Ectodermal cell (in vitro differentiated cells): ENCODE measurements at regions not wholly inside any gene's neighbourhood (a gene's known extent, or its start where the extent isn't known, plus 50 kb on each side); places are given as distances from the start of the nearest gene placed in this dataset.

Experiments
- H3K27ac ChIP-seq: 2 replicates; pipeline ENCODE4 v1.7.0; 2013; ENCODE audit warnings: mild to moderate bottlenecking, low read depth, low read length; ENCODE audit not compliant: insufficient read depth, poor library complexity, severe bottlenecking
- H3K27me3 ChIP-seq: 2 replicates; pipeline ENCODE4 v1.7.0; 2013; ENCODE audit warnings: mild to moderate bottlenecking, low read length; ENCODE audit not compliant: insufficient read depth, control insufficient read depth, poor library complexity, severe bottlenecking
- H3K36me3 ChIP-seq: one replicate; pipeline ENCODE4 v1.7.0; 2013; ENCODE audit warnings: low read length; ENCODE audit not compliant: control insufficient read depth, insufficient read depth
- H3K4me1 ChIP-seq: one replicate; pipeline ENCODE4 v1.7.0; 2013; ENCODE audit warnings: low read length; ENCODE audit not compliant: control insufficient read depth, insufficient read depth
- H3K4me3 ChIP-seq: 2 replicates; pipeline ENCODE4 v1.7.0; 2013; ENCODE audit warnings: low read depth, low read length, control low read depth; ENCODE audit not compliant: insufficient read depth
- H3K9me3 ChIP-seq: 2 replicates; pipeline ENCODE4 v1.7.0; 2013; ENCODE audit warnings: mild to moderate bottlenecking, low read length, moderate library complexity; ENCODE audit not compliant: control insufficient read depth
- WGBS, 2 experiments: methylation state at CpG; one replicate each; pipeline ENCODE4 v1.1.7; 2013; ENCODE audit warnings: missing lambda C conversion rate in 2 of 2; 5-methylcytosine and 5-hydroxymethylcytosine counted together

DNA sequence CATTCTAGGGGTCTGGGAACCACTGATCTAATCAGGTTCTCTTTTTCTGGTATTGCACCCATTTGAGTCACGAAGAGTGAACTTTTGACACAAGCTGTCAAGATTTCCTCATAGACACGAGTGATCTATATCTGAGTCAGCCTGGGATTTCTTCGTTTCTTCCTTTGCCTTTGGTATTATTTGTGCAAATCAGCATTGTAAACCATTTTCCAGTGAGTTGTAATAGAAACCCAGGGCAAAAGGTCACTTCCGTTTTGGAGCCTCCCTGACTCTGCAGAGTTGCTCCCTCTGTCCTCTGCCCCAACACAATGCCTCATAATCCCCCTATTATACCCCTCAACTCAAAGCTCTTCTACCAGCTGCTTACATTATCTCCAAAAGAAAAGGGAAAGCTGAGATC, 615.1 kb downstream of the EFNB2 start:
- Histone ChIP-seq H3K27ac (peak overlapping the region; percentile 26), H3K4me3 (no peak overlapping the region), H3K36me3 (no peaks in the 10 kb centered on the region), H3K9me3 (no peaks in the 10 kb centered on the region), H3K4me1 (peaks cover 7% of the 10 kb centered on the region), H3K27me3 (no peaks in the 10 kb centered on the region)
- WGBS, 2 experiments, result 45 to 57% methylated on average over 4 of the region's 4 CpGs

GRCh38 chr13:105918842-105919741, 616.4 kb downstream of the EFNB2 start:
- Histone ChIP-seq H3K4me3 (no peak overlapping the region), H3K36me3 (no peaks in the 10 kb centered on the region), H3K4me1 (peaks cover 7% of the 10 kb centered on the region), H3K27ac (no peak overlapping the region), H3K27me3 (no peaks in the 10 kb centered on the region), H3K9me3 (no peaks in the 10 kb centered on the region)
- 75 to 82% methylated on average over 16 of the region's 16 CpGs for WGBS, 2 experiments

DNA sequence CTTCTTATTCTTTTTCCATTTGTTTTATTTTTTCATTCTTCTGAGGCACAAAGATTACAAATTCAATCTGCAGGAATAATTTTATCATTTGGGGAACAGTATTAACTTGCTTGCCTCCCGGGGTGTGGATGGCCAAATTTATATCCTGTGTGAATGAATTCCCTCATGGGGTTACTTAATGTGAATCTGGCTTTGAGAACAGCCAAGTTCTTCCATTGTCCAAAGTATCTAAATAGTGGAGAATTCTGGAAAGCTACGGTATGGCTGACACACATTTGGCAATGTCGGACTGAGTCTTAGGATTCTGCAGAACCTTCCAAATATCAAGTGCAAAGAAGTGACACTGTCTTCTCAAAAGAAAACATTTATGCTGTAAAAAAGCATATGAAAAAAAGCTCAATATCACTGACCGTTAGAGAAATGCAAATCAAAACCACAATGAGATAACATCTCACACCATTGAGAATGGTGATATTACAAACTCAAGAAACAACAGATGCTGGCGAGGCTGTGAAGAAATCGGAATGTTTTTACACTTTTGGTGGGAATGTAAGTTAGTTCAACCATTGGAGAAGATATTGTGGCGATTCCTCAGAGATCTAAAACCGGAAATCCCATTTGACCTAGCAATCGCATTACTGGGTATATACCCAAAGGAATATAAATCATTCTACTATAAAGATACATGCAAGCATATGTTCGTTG, 620.2 kb downstream of the EFNB2 start:
- Histone ChIP-seq H3K27ac (no peak overlapping the region), H3K27me3 (no peaks in the 10 kb centered on the region), H3K36me3 (no peaks in the 10 kb centered on the region), H3K4me3 (no peak overlapping the region), H3K9me3 (no peaks in the 10 kb centered on the region), H3K4me1 (peaks cover 7% of the 10 kb centered on the region)
- WGBS, 2 experiments, result 87 to 88% methylated on average over 10 of the region's 10 CpGs

GRCh38 chr13:105914291-105915036, 621.0 kb downstream of the EFNB2 start:
- no peaks in the 10 kb centered on the region for H3K27me3 ChIP-seq
- H3K4me1 ChIP-seq, result peaks cover 2% of the 10 kb centered on the region
- WGBS, 2 experiments, result 85 to 89% methylated on average over 4 of the region's 4 CpGs
- H3K36me3 ChIP-seq, result no peaks in the 10 kb centered on the region
- H3K9me3 ChIP-seq, result no peaks in the 10 kb centered on the region
- H3K27ac ChIP-seq, result no peak overlapping the region
- no peak overlapping the region for H3K4me3 ChIP-seq

DNA sequence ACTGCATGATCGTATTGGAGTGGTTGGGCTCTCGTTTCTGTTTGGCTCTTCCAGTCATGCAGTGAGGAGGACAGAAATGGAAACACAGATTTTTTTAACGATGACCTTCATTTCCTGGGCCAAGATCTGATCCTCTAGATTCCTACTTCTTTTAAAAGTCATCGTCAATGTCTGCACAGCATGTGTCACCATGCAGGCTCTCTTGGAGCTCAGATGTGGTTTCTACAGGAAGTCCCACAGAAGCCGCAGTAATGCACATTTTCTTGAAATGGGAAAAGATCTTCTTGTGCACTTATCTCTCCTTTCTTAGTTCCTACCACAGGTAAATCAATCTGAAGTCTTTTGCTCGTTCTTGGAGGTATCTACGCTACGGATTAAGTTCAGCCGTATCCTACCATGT, 626.9 kb downstream of the EFNB2 start:
- Histone ChIP-seq H3K4me1 (no peaks in the 10 kb centered on the region), H3K4me3 (no peak overlapping the region), H3K27me3 (no peaks in the 10 kb centered on the region), H3K36me3 (no peaks in the 10 kb centered on the region), H3K27ac (no peak overlapping the region), H3K9me3 (no peaks in the 10 kb centered on the region)
- whole genome bisulfite sequencing, 2 experiments, result 94 to 95% methylated on average over 9 of the region's 9 CpGs

- 96% methylated on average over 2 of the region's 3 CpGs for whole genome bisulfite sequencing, 2 experiments
- H3K27ac ChIP-seq, result no peak overlapping the region
- no peaks in the 10 kb centered on the region for H3K9me3 ChIP-seq
- H3K4me1 ChIP-seq, result no peaks in the 10 kb centered on the region
- H3K36me3 ChIP-seq, result no peaks in the 10 kb centered on the region
- no peak overlapping the region for H3K4me3 ChIP-seq
- no peaks in the 10 kb centered on the region for H3K27me3 ChIP-seq
Observed at GRCh38 chr13:105907319-105908019, 628.0 kb downstream of the EFNB2 start.

GRCh38 chr13:105906746-105907145, 628.7 kb downstream of the EFNB2 start:
- no peak overlapping the region for H3K4me3 ChIP-seq
- no peaks in the 10 kb centered on the region for H3K36me3 ChIP-seq
- H3K9me3 ChIP-seq, result no peaks in the 10 kb centered on the region
- H3K27ac ChIP-seq, result no peak overlapping the region
- H3K4me1 ChIP-seq, result no peaks in the 10 kb centered on the region
- no peaks in the 10 kb centered on the region for H3K27me3 ChIP-seq
- WGBS, 2 experiments, result 94 to 95% methylated on average over 5 of the region's 5 CpGs

DNA sequence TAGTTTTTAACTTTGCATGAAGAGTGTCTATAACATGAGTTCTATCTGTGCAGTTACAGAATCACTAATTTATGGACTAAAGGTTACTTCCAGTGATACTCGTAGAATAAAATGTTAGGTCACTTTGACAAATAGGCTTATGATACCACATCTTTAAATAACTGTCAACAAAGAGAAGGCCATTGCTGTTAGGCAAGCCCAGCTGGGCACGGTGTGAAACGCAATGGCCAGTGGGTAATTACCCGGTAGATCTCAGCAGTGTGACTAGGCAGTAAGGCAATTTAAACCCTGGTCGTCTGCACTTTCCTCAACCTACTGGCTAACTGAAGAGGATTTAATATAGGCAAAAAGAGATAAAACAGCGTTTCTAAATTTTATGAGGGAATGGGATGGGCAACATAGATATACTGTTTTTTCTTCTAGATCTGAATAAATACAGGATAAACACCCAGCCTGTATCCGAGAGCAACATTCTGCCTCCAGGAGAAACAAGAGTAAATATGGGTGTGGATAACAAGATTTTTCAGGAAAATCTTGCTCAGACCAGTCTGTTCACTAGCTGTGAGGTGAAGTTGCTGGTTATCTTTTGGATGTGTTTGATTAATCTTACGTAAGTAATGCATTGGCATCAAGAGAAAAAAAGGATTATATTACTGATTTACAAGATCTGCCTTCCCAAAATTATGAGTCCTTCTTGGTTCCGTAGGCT, 631.3 kb downstream of the EFNB2 start:
- no peaks in the 10 kb centered on the region for H3K27me3 ChIP-seq
- no peak overlapping the region for H3K4me3 ChIP-seq
- no peaks in the 10 kb centered on the region for H3K9me3 ChIP-seq
- 92 to 95% methylated on average over 7 to 9 of the region's 9 CpGs for WGBS, 2 experiments
- H3K36me3 ChIP-seq, result no peaks in the 10 kb centered on the region
- H3K27ac ChIP-seq, result no peak overlapping the region
- H3K4me1 ChIP-seq, result no peaks in the 10 kb centered on the region

- H3K4me1 ChIP-seq, result no peaks in the 10 kb centered on the region
- H3K4me3 ChIP-seq, result no peak overlapping the region
- WGBS, 2 experiments, result 84 to 100% methylated on average over 2 of the region's 2 CpGs
- H3K9me3 ChIP-seq, result no peaks in the 10 kb centered on the region
- no peaks in the 10 kb centered on the region for H3K27me3 ChIP-seq
- H3K27ac ChIP-seq, result no peak overlapping the region
- no peaks in the 10 kb centered on the region for H3K36me3 ChIP-seq
Observed at GRCh38 chr13:105902396-105902795, 633.1 kb downstream of the EFNB2 start.
